H1 (cell line): ENCODE measurements at regions not wholly inside any gene's neighbourhood (a gene's known extent, or its start where the extent isn't known, plus 50 kb on each side); places are given as distances from the start of the nearest gene placed in this dataset.

Experiments used
- CTCF ChIA-PET: fragments of 300-600 bp; sonication (Branson Sonifier 250); formaldehyde crosslinking; loops from one replicate; lab custom pipeline; 2021; ENCODE audit not compliant: partially characterized antibody; lab: Charles Lee
- POLR2A ChIA-PET: fragments of 300-600 bp; sonication (Branson Sonifier 250); formaldehyde crosslinking; loops from one replicate; lab custom pipeline; 2021; ENCODE audit warnings: inconsistent platforms; ENCODE audit not compliant: partially characterized antibody; lab: Charles Lee
- DNase-seq, 2 experiments: peaks; one replicate each; pipeline versions ENCODE4 v3.0.0 to v3.0.0-alpha.2; 2010 to 2022; ENCODE audit warnings: low spot score in 2 of 2, low read depth in 1 of 2, mixed read lengths in 1 of 2
- FAIRE-seq: peaks from 2 replicates; lab custom pipeline; 2011; peaks lifted over from hg19 to GRCh38; lab: Jason Lieb, UNC
- H2AFZ ChIP-seq: 2 replicates; pipeline ENCODE4 v1.8.1; 2012; ENCODE audit warnings: low read length, inconsistent platforms
- H2AK5ac ChIP-seq: 2 replicates; pipeline ENCODE4 v1.6.1; 2013; ENCODE audit warnings: low read depth, low read length
- H2BK120ac ChIP-seq: replicated peaks from 2 replicates; pipeline ENCODE3; 2013; ENCODE audit warnings: low read depth, low read length, inconsistent platforms
- H2BK12ac ChIP-seq: 2 replicates; pipeline ENCODE4 v1.6.1; 2013; ENCODE audit warnings: low read depth, low read length
- H2BK15ac ChIP-seq: 2 replicates; pipeline ENCODE4 v1.6.1; 2013; ENCODE audit warnings: low read length
- H2BK20ac ChIP-seq: 2 replicates; pipeline ENCODE4 v1.6.1; 2013; ENCODE audit warnings: low read length
- H2BK5ac ChIP-seq: 2 replicates; pipeline ENCODE4 v1.6.1; 2013; ENCODE audit warnings: low read depth, low read length
- H3K14ac ChIP-seq: 2 replicates; pipeline ENCODE4 v1.6.1; 2013; ENCODE audit warnings: inconsistent platforms; ENCODE audit not compliant: insufficient read length
- H3K18ac ChIP-seq: 2 replicates; pipeline ENCODE4 v1.6.1; 2013; ENCODE audit warnings: low read length; ENCODE audit errors: extremely low read depth
- H3K23ac ChIP-seq: 2 replicates; pipeline ENCODE4 v1.6.1; 2013; ENCODE audit warnings: inconsistent platforms; ENCODE audit not compliant: insufficient read length
- H3K23me2 ChIP-seq: 2 replicates; pipeline ENCODE4 v1.6.1; 2013; ENCODE audit warnings: low read depth, low read length
- H3K27ac ChIP-seq: 2 replicates; pipeline ENCODE4 v1.6.1; 2011; ENCODE audit warnings: low read depth, low read length, inconsistent platforms
- H3K27me3 ChIP-seq, 4 experiments: replicated peaks in 1 of 4; 1 replicate in 1 of 4; 2 replicates in 3 of 4; pipeline versions ENCODE4 v1.6.1 to v1.8.1; 2011 to 2013; ENCODE audit warnings: low read length in 3 of 4, mild to moderate bottlenecking in 3 of 4, inconsistent platforms in 2 of 4, mixed read lengths in 2 of 4, moderate library complexity in 1 of 4; ENCODE audit not compliant: control insufficient read depth in 3 of 4, insufficient read depth in 3 of 4; ENCODE audit errors: extremely low read depth in 1 of 4
- H3K36me3 ChIP-seq, 4 experiments: 2 replicates each; pipeline versions ENCODE4 v1.6.1 to v1.8.1; 2011 to 2013; ENCODE audit warnings: mild to moderate bottlenecking in 4 of 4, low read length in 3 of 4, moderate library complexity in 2 of 4, control low read depth in 1 of 4, inconsistent platforms in 1 of 4; ENCODE audit not compliant: insufficient read depth in 4 of 4, control insufficient read depth in 2 of 4
- H3K4ac ChIP-seq: replicated peaks from 2 replicates; pipeline ENCODE3; 2013; ENCODE audit warnings: low read length, low read depth, mixed read lengths, inconsistent platforms; ENCODE audit not compliant: insufficient read length
- H3K4me1 ChIP-seq, 4 experiments: replicated peaks in 1 of 4; 1 replicate in 1 of 4; 2 replicates in 3 of 4; pipeline versions ENCODE4 v1.6.1 to v1.8.1; 2011 to 2013; ENCODE audit warnings: low read length in 3 of 4, inconsistent platforms in 2 of 4, mixed read lengths in 1 of 4; ENCODE audit not compliant: insufficient read depth in 4 of 4, control insufficient read depth in 3 of 4
- H3K4me2 ChIP-seq, 2 experiments: 2 replicates each; pipeline versions ENCODE4 v1.6.1 to v1.8.1; 2011 to 2013; ENCODE audit warnings: low read depth in 2 of 2, low read length in 2 of 2, control low read depth in 1 of 2, inconsistent platforms in 1 of 2, mild to moderate bottlenecking in 1 of 2; ENCODE audit not compliant: insufficient read depth in 1 of 2
- H3K4me3 ChIP-seq, 4 experiments: fragments of 200-600, 300-600 bp in 1 of 4; sonication (generic), shearing (Covaris generic), sonication (Bioruptor Twin) in 1 of 4; 2 replicates each; pipeline versions ENCODE4 v1.5.1 to v1.8.1; 2011 to 2016; ENCODE audit warnings: low read length in 4 of 4, low read depth in 3 of 4, control low read depth in 2 of 4, inconsistent platforms in 2 of 4, mild to moderate bottlenecking in 2 of 4, mixed read lengths in 1 of 4, moderate library complexity in 1 of 4; ENCODE audit not compliant: insufficient read depth in 2 of 4; ENCODE audit errors: extremely low read depth in 1 of 4
- H3K56ac ChIP-seq: replicated peaks from 2 replicates; pipeline ENCODE3; 2013; ENCODE audit warnings: low read depth, mild to moderate bottlenecking, mixed read lengths, low read length, inconsistent platforms; ENCODE audit not compliant: insufficient read length
- H3K79me1 ChIP-seq: 2 replicates; pipeline ENCODE4 v1.6.1; 2013; ENCODE audit warnings: low read depth, low read length, control low read depth
- H3K79me2 ChIP-seq, 2 experiments: 2 replicates each; pipeline versions ENCODE4 v1.6.1 to v1.8.1; 2012 to 2013; ENCODE audit warnings: low read length in 2 of 2, mild to moderate bottlenecking in 2 of 2, inconsistent platforms in 1 of 2; ENCODE audit not compliant: insufficient read depth in 2 of 2, control insufficient read depth in 1 of 2
- H3K9ac ChIP-seq, 4 experiments: replicated peaks in 1 of 4; 1 replicate in 1 of 4; 2 replicates in 3 of 4; pipeline versions ENCODE4 v1.6.1 to v1.8.1; 2011 to 2013; ENCODE audit warnings: low read depth in 3 of 4, low read length in 3 of 4, control low read depth in 2 of 4, mild to moderate bottlenecking in 2 of 4, moderate library complexity in 2 of 4, inconsistent platforms in 1 of 4; ENCODE audit errors: extremely low read depth in 1 of 4
- H3K9me3 ChIP-seq, 2 experiments: 2 replicates each; pipeline versions ENCODE4 v1.6.1 to v1.8.1; 2012 to 2013; ENCODE audit warnings: mild to moderate bottlenecking in 2 of 2, moderate library complexity in 2 of 2, control low read depth in 1 of 2, inconsistent platforms in 1 of 2, low read depth in 1 of 2, low read length in 1 of 2, mixed read lengths in 1 of 2; ENCODE audit not compliant: insufficient read depth in 2 of 2
- H4K20me1 ChIP-seq, 2 experiments: replicated peaks in 1 of 2; 2 replicates each; pipeline versions ENCODE3 to v1.8.1; 2011 to 2013; ENCODE audit warnings: inconsistent platforms in 2 of 2, low read length in 2 of 2, mild to moderate bottlenecking in 1 of 2; ENCODE audit not compliant: insufficient read depth in 2 of 2, control insufficient read depth in 1 of 2
- H4K5ac ChIP-seq: 2 replicates; pipeline ENCODE4 v1.6.1; 2013; ENCODE audit warnings: low read length, low read depth, mixed read lengths, inconsistent platforms; ENCODE audit not compliant: insufficient read length
- H4K8ac ChIP-seq: 2 replicates; pipeline ENCODE4 v1.8.0; 2013; ENCODE audit warnings: mild to moderate bottlenecking, moderate library complexity, low read length, inconsistent platforms; ENCODE audit not compliant: insufficient read depth; ENCODE audit errors: extremely low read depth
- H4K91ac ChIP-seq: replicated peaks from 2 replicates; pipeline ENCODE3; 2013; ENCODE audit warnings: low read length, mixed read lengths, inconsistent platforms; ENCODE audit not compliant: insufficient read length
- ASH2L ChIP-seq: fragments of 200-600, 300-600 bp; sonication (generic); IDR thresholded peaks from one replicate; pipeline ENCODE4 v1.7.1; 2017; ENCODE audit warnings: low read length
- BACH1 ChIP-seq: IDR thresholded peaks from 2 replicates; pipeline ENCODE4 v1.6.1; 2012; ENCODE audit warnings: low read length, improper control_type of control experiment
- BCL11A ChIP-seq, 2 experiments: IDR thresholded peaks; one replicate each; pipeline ENCODE4 v1.6.1; 2011; ENCODE audit warnings: low read depth in 2 of 2, low read length in 2 of 2, mild to moderate bottlenecking in 2 of 2
- CBX8 ChIP-seq: fragments of 300-800, 300-1000 bp; sonication (generic); IDR thresholded peaks from 2 replicates; pipeline ENCODE4 v1.7.1; 2016; ENCODE audit warnings: low read depth, low read length, borderline replicate concordance
- CREB1 ChIP-seq: IDR thresholded peaks from 2 replicates; pipeline ENCODE4 v1.6.1; 2012; ENCODE audit warnings: inconsistent platforms
- CTBP2 ChIP-seq: IDR thresholded peaks from 2 replicates; pipeline ENCODE4 v1.7.0; 2011; ENCODE audit warnings: borderline replicate concordance, mild to moderate bottlenecking, moderate library complexity, mixed read lengths, low read length; ENCODE audit not compliant: insufficient read depth, insufficient read length
- GABPA ChIP-seq: IDR thresholded peaks from 2 replicates; pipeline ENCODE4 v1.6.1; 2011; ENCODE audit warnings: mild to moderate bottlenecking, low read length, moderate library complexity, borderline replicate concordance; ENCODE audit not compliant: insufficient read depth
- JUN ChIP-seq: IDR thresholded peaks from 2 replicates; pipeline ENCODE4 v1.6.1; 2011; ENCODE audit warnings: low read depth, mild to moderate bottlenecking, improper control_type of control experiment, low read length
- JUND ChIP-seq: IDR thresholded peaks from 2 replicates; pipeline ENCODE4 v1.6.1; 2011; ENCODE audit warnings: mild to moderate bottlenecking, improper control_type of control experiment, low read length
- KDM5A ChIP-seq: fragments of 200-600 bp; IDR thresholded peaks from 2 replicates; pipeline ENCODE4 v1.7.1; 2012; ENCODE audit warnings: mild to moderate bottlenecking, low read length, inconsistent platforms, mixed read lengths
- RAD21 ChIP-seq, 2 experiments: IDR thresholded peaks in 1 of 2; conservative IDR thresholded peaks in 1 of 2; 2 replicates each; pipeline ENCODE4 v1.6.1; 2011; ENCODE audit warnings: low read depth in 2 of 2, low read length in 2 of 2, improper control_type of control experiment in 1 of 2, inconsistent platforms in 1 of 2, mild to moderate bottlenecking in 1 of 2, moderate library complexity in 1 of 2
- RBBP5 ChIP-seq: IDR thresholded peaks from 2 replicates; pipeline ENCODE4 v1.7.1; 2012; ENCODE audit warnings: low read depth, mild to moderate bottlenecking, inconsistent platforms, low read length, moderate library complexity, borderline replicate concordance
- RXRA ChIP-seq: IDR thresholded peaks from 2 replicates; pipeline ENCODE4 v1.6.1; 2011; ENCODE audit warnings: low read depth, mild to moderate bottlenecking, low read length, moderate library complexity; ENCODE audit not compliant: insufficient read depth
- SRF ChIP-seq: IDR thresholded peaks from 2 replicates; pipeline ENCODE4 v1.6.1; 2011; ENCODE audit warnings: mild to moderate bottlenecking, low read depth, low read length, moderate library complexity
- TCF12 ChIP-seq: IDR thresholded peaks from 2 replicates; pipeline ENCODE4 v1.6.1; 2011; ENCODE audit warnings: low read depth, mild to moderate bottlenecking, low read length
- TEAD4 ChIP-seq: IDR thresholded peaks from 2 replicates; pipeline ENCODE4 v1.6.1; 2012; ENCODE audit warnings: low read depth, low read length, inconsistent platforms, mixed read lengths
- YY1 ChIP-seq: IDR thresholded peaks from 2 replicates; pipeline ENCODE4 v1.6.1; 2011; ENCODE audit warnings: low read depth, mild to moderate bottlenecking, low read length

DNA sequence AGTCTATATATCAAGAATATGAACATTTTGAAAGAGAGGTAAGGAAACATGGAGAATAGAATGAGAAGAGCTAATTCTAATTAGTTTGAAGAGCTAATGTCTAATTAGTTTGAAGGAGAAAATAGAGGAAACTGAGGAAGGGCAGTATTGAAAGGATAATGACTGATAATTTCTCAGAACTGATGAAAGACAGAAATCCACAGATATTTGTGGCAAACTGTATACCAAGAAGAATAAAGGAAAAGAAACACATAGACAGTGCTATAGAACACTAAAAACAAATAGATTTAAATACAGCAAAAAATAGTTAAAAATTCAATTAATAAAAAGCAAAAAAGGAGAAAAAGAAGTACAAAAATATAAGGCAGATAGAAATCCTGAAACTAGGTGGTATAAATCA is 354.4 kb downstream of the QKI start:
- Histone ChIP-seq H2BK12ac (no peak overlapping the region), H3K79me1 (no peaks in the 10 kb centered on the region), H3K9me3 (no peaks in the 10 kb centered on the region), H3K23ac (no peak overlapping the region), H3K23me2 (no peaks in the 10 kb centered on the region), H4K91ac (no peak overlapping the region), H3K27me3 (no peaks in the 10 kb centered on the region), H3K36me3 (no peaks in the 10 kb centered on the region), H2BK120ac (no peak overlapping the region), H3K18ac (no peak overlapping the region), H4K5ac (no peak overlapping the region), H3K4me3 (no peak overlapping the region), H3K27ac (no peak overlapping the region), H3K9ac (no peak overlapping the region), H2BK15ac (no peak overlapping the region), H2BK20ac (no peak overlapping the region), H3K4me1 (peaks cover 0 to 4% (median 0%) of the 10 kb centered on the region in 4 experiments; a peak in 1 of 7 replicates), H3K56ac (no peak overlapping the region), H2BK5ac (no peak overlapping the region), H3K4me2 (no peak overlapping the region), H3K79me2 (no peaks in the 10 kb centered on the region), H4K8ac (no peak overlapping the region), H2AK5ac (no peak overlapping the region), H4K20me1 (no peaks in the 10 kb centered on the region), H3K4ac (no peak overlapping the region), H3K14ac (no peak overlapping the region), H2AFZ (no peak overlapping the region)
- ChIA-PET CTCF (interaction anchor here (0.6 kb wide), 1 partner anchor 159 kb away, joined by 3 read pairs; no protein-coding TSS in a partner anchor), POLR2A (no interaction called here)
- FAIRE-seq = no peak
- no peak for DNase-seq
- TF ChIP-seq YY1 (no peak), JUN (no peak), KDM5A (no peak), CTBP2 (no peak), GABPA (no peak), RXRA (no peak), BCL11A (IDR thresholded peaks at IDR 0.05; ENCODE audit: low read depth in 2 of 2, low read length in 2 of 2) (no peak), ASH2L (no peak), RAD21 (IDR thresholded peaks at IDR 0.05 in 1 of 2, conservative IDR thresholded peaks at IDR 0.05 in 1 of 2; ENCODE audit: low read depth in 2 of 2, low read length in 2 of 2) (no peak), CREB1 (no peak), TEAD4 (no peak), JUND (no peak), TCF12 (no peak), BACH1 (no peak), CBX8 (no peak), RBBP5 (no peak), SRF (no peak)
